ENCODE measurements at regions not wholly inside any gene's neighbourhood (a gene's known extent, or its start where the extent isn't known, plus 50 kb on each side); places are given as distances from the start of the nearest gene placed in this dataset.

DNA sequence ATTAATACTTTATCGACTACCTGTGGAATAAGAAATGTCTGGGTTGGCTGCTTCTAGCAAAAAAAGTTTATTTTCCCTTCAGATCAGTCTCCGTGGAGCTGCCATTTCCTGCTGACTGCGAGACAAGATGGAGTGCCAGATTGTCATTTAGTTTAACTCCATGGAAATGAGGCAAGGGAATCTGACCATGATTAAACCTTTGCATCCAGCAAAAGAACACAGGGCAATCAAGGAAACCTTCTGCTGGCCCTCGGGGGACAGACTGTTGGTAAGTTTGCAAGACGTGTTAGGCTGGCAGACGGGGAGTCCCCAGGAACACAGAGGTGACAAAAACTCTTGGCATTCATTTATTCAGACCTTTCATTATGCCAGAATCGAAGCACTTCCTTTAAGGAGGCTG is 52.2 kb upstream of the SPACA1 start:
- no peak for DNase-seq

DNA sequence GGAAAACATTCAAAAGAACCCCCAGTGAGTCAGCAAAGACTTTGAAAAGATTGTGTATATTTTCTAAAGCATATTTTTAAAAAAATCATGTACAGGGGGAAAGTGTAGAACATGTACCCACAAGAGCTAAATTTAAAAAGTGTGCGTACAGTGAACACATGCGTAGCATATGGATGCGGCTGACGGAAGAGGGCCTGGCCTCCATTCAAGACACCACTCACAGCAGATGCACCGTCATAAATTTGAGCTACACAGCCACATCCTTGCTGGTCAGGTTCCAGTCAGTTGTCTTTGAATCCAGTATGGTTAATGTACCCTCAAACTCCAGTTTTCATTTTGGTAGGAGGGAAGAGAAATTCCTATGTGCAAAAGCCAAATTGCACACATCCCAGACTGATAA is 54.3 kb upstream of the SPACA1 start:
- DNase-seq: no peak

- no peak for DNase-seq
Measured at GRCh38 chr6:87990871-87991270, 56.8 kb upstream of the SPACA1 start.

- DNase-seq: no peak
Measured at GRCh38 chr6:87982134-87982533, 65.5 kb upstream of the SPACA1 start.

DNA sequence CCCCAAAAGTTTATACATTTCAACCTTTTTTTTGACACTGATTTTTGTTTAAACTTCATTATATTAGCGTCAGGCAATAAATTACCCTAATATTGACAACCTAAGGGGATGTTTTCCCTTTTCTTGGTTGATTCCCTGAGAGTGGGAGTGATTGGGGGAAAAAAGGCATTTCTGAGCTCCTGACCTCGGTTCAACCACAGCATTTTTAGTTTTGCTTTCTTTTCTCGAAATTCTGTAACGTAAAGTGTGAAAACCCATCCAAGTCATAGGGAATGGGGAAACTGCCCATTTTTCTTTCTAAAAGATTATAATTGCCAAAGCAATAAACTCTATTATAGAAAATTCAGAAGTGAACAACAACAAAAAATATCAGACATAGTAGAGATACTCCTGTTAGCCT is 67.9 kb upstream of the SPACA1 start:
- DNase-seq: no peak

DNA sequence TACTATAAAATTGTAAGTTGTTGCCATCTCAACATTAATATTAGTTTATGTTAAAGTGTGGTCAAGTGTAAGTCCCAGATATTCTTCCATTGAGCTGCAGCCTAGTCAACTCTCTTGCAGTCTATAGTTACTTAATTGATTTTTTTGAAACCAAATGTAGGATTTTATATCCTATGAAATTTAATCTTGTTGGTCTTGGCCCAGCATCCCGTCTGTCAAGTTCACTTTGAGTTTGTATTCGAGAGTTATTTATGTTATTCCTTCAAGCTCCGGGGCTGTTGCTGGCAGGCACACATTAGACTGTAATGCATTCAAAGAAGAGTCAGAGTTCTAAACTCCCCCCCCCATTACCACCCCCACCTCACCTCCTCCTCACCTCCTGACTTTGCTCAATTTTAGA is 71.0 kb upstream of the SPACA1 start:
- no peak for DNase-seq

DNA sequence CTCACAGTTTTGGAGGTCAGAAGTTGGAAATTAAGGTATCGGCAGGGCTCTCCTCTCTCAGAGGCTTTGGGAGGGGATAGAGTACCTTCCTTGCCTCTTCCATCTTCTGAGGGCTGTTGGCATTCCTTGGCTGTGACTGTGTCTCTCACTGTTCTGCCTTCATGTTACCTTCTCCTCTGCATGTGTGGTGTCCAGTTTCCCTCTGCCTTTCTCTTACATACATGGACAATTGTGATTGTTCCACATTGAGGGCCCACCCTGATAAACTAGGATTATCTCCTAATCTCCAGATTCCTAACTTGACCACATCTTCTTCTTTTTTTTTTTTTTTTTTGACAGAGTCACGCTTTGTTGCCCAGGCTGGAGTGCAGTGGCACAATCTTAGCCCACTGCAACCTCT is 72.1 kb upstream of the SPACA1 start:
- no peak for DNase-seq

- DNase-seq: no peak
Measured at GRCh38 chr6:87972279-87972678, 75.4 kb upstream of the SPACA1 start.

- no peak for DNase-seq
Measured at GRCh38 chr6:87971605-87972262, 75.9 kb upstream of the SPACA1 start.

DNA sequence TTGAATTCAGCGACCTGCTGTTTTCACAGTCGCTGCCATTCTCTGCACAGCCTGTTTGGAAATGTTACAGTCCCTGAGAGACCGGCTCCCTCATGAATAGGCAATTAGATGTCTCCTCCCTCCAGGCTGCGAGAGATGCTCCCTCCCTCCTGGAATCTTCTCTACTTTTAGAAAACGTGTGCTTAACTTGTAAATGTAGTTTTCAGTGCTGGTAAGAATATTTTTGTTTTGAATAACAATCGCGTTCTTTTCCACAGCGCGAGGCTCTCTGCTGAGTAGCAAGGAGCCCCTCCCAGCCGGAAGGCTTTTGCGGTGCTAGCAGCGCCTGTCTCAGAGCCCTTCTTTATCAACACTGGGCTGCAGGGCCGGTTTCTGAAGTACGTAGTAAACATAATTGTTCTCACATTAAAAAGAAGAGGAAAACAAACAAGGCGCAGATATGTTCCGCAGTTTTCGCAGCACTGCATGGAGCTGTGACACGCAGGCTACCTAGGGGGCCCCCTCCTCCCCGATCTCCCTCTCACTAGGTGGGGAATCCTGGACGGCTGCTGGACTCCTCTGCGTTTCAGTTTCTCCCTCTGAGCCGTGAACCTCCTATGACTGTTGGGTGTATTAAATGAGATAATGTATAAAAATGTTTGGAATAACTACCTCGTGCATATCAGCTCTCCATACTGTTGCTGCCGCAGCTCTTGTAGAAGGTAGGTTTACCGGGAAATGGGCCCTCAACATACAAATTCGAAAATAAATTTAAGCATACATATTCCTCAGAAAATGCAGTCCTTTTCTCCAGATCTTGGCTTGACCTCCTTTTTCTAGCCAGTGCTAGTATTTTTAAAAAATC is 79.0 kb upstream of the SPACA1 start:
- DNase-seq: no peak

- no peak for DNase-seq
Measured at GRCh38 chr6:87965806-87966205, 81.8 kb upstream of the SPACA1 start.

GRCh38 chr6:87959083-87959482 is 88.6 kb upstream of the SPACA1 start:
- no peak for DNase-seq

DNA sequence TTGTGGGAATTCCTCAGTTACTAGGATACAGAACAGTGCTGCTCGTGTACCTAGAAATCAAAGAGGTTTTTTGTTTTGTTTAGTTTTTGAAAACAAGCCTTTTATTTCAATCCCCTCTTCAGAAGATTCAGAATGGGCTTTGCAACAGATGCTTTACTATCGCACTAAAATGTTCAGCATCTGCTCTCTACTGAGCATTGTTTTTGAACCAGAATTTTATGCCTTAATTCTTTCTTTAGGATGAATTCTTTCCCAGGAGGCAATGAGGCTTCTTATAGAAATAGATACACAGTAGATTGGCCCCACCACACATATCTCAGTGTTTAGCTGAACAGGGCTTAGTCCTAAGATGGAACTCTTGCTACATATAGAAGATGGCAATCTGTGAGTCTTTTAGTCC is 95.9 kb upstream of the SPACA1 start:
- no peak for DNase-seq

GRCh38 chr6:87950614-87951013 is 97.0 kb upstream of the SPACA1 start:
- no peak for DNase-seq

DNA sequence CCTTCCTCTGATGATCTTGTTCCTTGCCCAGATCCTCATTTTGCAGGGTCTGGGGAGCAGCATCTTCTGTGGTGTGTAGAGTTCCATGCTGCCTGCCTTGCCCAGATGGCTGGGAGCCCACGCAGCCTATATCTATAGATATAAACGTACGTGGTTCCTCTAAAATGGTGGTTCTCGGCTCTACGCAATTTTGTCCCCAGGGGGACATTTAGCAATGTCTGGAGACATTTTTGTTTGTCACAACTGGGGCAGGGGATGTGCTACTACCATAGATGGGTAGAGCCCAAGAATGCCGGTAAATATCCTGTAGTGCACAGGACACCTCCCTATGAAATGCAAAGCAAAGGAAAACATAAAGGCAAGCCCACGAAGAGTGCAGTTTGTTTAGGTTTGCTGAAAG is 98.4 kb upstream of the SPACA1 start:
- no peak for DNase-seq

- DNase-seq: no peak
Measured at GRCh38 chr6:87946669-87947068, 101.0 kb upstream of the SPACA1 start.

GRCh38 chr6:87945966-87946365 is 101.7 kb upstream of the SPACA1 start:
- DNase-seq: no peak

DNA sequence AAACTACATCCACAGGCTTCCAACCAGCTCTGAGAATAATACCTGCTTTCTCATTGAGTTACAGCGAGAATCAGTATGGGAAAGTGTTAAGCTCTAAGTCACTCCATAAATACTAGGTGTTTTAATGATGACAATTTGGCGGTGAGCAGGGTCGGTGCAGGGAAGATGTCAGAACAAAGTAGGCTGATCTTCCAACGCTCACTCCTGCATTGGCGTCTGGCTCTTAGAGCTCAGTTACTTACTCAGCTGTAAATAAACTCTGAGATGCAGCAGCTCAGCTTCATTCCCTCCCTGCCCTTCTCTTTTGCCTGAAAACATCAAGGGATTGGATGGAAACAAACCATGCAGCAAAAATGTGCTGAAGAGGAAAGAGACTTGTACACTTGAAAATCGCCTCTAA is 102.5 kb upstream of the SPACA1 start:
- DNase-seq: no peak

DNA sequence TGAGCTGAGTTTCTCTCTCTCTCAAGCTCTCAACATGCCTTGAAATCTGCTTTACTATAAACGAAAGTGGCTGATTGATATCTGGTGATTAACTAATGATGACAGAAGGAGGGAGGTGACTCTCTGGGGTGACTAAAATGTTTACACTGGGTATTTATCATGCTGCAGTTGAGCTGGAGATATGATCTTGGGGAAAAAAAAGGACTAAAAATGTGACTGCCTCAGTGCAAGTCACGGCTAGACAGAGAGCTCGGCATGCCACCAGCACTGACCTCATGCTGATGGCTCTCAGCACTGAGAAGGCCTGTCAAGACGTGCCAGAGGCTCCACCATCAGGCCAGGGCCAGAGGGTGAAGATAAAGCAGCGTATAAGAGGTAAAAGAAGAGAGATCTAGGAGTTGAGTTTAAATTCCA is 103.1 kb upstream of the SPACA1 start:
- no peak for DNase-seq

DNA sequence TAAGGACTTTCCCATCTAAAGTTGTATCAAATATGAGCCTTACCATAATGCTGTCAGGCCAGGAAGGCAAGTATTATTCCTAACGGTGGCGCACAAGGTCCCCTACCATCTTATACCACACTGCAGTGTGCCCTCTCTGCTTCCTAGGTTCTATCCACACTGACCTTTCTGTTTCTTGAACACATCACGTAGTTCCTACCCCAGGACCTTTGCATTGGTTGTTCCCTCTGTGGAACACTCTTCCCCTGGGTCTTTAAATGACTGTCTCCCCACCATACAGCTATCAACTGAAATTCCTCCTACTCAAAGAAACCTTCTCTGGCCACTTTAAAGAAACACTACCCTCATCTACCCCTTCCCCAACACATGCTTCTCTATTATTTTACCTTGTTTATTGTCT is 104.5 kb upstream of the SPACA1 start:
- no peak for DNase-seq

GRCh38 chr6:87941556-87942358 is 105.9 kb upstream of the SPACA1 start:
- no peak for DNase-seq

DNA sequence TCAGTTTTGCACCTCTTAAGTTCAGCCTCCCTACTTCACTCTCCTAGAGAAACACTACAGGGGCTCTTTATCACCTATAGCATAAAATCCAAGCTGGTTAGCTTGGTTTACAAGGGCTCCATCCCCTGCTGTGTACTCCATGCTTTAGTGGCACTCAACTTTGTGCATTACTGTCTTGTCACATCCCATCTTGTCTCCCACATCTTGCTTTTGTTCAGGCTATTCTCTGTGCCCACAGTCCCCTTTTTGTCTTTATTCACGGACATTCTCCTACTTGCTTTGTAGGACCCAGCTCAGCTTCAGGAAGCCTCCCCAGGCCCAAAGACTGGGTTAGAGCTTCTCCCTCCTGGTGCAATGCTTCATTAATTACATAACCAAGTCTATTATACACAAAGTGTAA is 107.9 kb upstream of the SPACA1 start:
- DNase-seq: no peak

DNA sequence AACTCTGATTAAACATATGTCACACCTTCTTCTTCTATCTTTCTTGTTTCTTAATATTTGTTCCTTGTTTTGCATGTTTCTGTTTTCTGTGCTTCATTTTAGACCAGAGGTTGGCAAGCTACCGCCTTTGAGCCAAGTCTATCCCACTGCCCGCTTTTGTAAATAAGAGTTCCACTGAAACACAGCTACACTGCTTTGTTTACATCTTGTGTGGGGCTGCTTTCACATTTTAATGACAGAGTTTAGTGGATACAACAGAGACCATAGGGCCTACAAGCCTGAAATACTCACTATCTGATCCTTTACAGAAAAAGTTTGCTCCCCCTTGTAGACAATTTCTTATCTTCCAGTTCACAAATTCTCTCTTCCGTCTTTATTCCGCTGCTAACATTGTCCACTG is 109.4 kb upstream of the SPACA1 start:
- no peak for DNase-seq
